Activated CD8-positive, alpha-beta memory T cell treated with anti-CD3 and anti-CD28 coated beads, Interleukin-2, amount 10 ng/mL, durations not matched to agents 7 days and 5 days (primary cell): ENCODE measurements at regions not wholly inside any gene's neighbourhood (a gene's known extent, or its start where the extent isn't known, plus 50 kb on each side); places are given as distances from the start of the nearest gene placed in this dataset.

ENCODE experiments used
- ATAC-seq: fragments of 150-1000 bp; cut with Tn5 transposase; one replicate; pipeline ENCODE4 v1.10.0; 2021; ENCODE audit warnings: moderate library complexity
- CTCF ChIA-PET: fragments of 350-600 bp; sonication (Branson Sonifier 250); formaldehyde crosslinking; loops from one replicate; lab custom pipeline; 2021; ENCODE audit warnings: antibody characterized with exemption; lab: Charles Lee
- DNase-seq: peaks from one replicate; pipeline ENCODE4 v3.0.0-alpha.2; 2020
- H3K27ac Mint-ChIP-seq: one replicate; pipeline ENCODE4 v1.8.0; 2021; ENCODE audit warnings: mild to moderate bottlenecking, mixed read lengths
- H3K27me3 Mint-ChIP-seq: one replicate; pipeline ENCODE4 v1.8.0; 2021; ENCODE audit warnings: mixed read lengths
- H3K36me3 Mint-ChIP-seq: one replicate; pipeline ENCODE4 v1.8.0; 2021; ENCODE audit warnings: mild to moderate bottlenecking, mixed read lengths
- H3K4me1 Mint-ChIP-seq: one replicate; pipeline ENCODE4 v1.8.0; 2021; ENCODE audit warnings: mixed read lengths
- H3K4me3 Mint-ChIP-seq: one replicate; pipeline ENCODE4 v1.8.0; 2021; ENCODE audit warnings: mild to moderate bottlenecking, moderate library complexity, mixed read lengths
- H3K9me3 Mint-ChIP-seq: one replicate; pipeline ENCODE4 v1.8.0; 2022; ENCODE audit warnings: low read depth, mixed read lengths

DNA sequence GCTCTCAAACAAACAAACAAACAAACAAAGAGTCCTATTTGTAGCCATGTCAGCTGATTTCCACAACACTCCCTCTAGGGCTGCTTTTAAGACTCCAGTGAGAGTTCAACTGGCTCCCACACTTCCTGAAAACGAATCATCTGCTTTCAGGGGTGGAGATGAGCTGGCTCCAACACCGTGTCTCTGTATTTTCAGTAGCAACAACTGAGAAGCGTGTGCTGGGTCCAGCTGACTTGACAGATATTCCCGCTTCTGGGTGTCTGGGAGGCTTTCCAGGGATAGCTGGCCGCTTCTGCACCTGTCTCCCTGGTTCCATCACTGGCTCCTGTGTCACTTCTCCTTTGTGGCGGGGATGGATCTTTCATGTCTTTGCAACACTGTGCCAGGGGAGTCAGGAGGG, 272.5 kb upstream of the SOX4 start:
- H3K27ac Mint-ChIP-seq: no peak overlapping the region
- no peaks in the 10 kb centered on the region for H3K4me1 Mint-ChIP-seq
- no peaks in the 10 kb centered on the region for H3K36me3 Mint-ChIP-seq
- no peak overlapping the region for H3K4me3 Mint-ChIP-seq
- peaks cover 5% of the 10 kb centered on the region for H3K9me3 Mint-ChIP-seq
- CTCF ChIA-PET: no interaction called here
- H3K27me3 Mint-ChIP-seq: peaks cover 2% of the 10 kb centered on the region
- DNase-seq (no peak), ATAC-seq (no peak)

GRCh38 chr6:21321531-21321930, 272.0 kb upstream of the SOX4 start:
- Mint-ChIP-seq H3K27me3 (peaks cover 2% of the 10 kb centered on the region), H3K4me3 (no peak overlapping the region), H3K4me1 (no peaks in the 10 kb centered on the region), H3K9me3 (peaks cover 5% of the 10 kb centered on the region), H3K27ac (no peak overlapping the region), H3K36me3 (no peaks in the 10 kb centered on the region)
- ATAC-seq: no peak
- CTCF ChIA-PET: no interaction called here
- DNase-seq: no peak

DNA sequence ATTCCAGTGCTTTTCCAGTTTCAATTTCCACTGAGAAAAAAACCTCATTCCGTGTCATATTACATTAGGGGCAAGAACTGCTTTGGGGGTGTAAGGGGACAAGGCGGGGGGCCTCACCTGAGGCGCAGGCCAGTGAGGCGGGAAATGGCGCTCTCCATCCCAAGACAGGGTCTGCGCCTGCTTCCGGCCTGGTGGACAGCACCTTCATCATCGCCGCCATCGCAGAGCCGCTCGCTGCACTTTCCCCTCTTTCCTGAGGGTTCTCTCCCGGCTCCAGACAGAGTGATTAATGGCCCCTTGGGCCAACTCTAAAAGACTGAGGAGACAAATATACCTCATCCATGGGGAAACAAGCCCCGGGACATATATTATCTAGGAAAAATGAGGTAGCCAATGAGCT, 270.0 kb upstream of the SOX4 start:
- Mint-ChIP-seq H3K36me3 (no peaks in the 10 kb centered on the region), H3K9me3 (peaks cover 5% of the 10 kb centered on the region), H3K27me3 (no peaks in the 10 kb centered on the region), H3K27ac (no peak overlapping the region), H3K4me3 (no peak overlapping the region), H3K4me1 (no peaks in the 10 kb centered on the region)
- DNase-seq (no peak), ATAC-seq (no peak)
- CTCF ChIA-PET: no interaction called here

- H3K9me3 Mint-ChIP-seq: no peaks in the 10 kb centered on the region
- no peak overlapping the region for H3K4me3 Mint-ChIP-seq
- no peaks in the 10 kb centered on the region for H3K36me3 Mint-ChIP-seq
- no peak for DNase-seq
- no peak for ATAC-seq
- H3K4me1 Mint-ChIP-seq: no peaks in the 10 kb centered on the region
- peaks cover 7% of the 10 kb centered on the region for H3K27me3 Mint-ChIP-seq
- no peak overlapping the region for H3K27ac Mint-ChIP-seq
- CTCF ChIA-PET: no interaction called here
Measured at GRCh38 chr6:21325201-21325856, 268.2 kb upstream of the SOX4 start.

GRCh38 chr6:21327326-21328112, 266.0 kb upstream of the SOX4 start:
- DNase-seq: no peak
- Mint-ChIP-seq H3K4me1 (no peaks in the 10 kb centered on the region), H3K9me3 (no peaks in the 10 kb centered on the region), H3K27ac (no peak overlapping the region), H3K4me3 (no peak overlapping the region), H3K27me3 (peaks cover 7% of the 10 kb centered on the region), H3K36me3 (no peaks in the 10 kb centered on the region)
- CTCF ChIA-PET: no interaction called here
- no peak for ATAC-seq

DNA sequence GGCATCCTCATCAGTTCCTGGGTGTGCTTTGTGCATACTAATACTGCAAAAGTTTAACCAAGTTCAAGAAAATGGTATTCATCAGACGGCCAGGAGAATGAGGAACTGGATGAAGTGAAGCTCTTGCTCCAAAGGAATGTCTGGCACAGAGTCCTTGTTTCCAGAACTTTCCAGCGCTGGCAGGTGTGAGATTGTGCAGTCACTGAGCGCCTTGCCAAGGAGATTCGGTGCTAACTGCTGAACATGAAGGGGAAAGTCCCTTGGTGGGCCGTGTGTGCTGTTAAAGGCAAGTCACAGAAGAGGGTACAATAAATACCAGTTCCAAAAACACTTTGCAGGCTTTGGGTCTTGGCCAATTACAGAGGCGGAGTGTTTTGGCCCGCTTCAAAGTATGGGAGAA, 262.3 kb upstream of the SOX4 start:
- H3K4me3 Mint-ChIP-seq: no peak overlapping the region
- H3K36me3 Mint-ChIP-seq: no peaks in the 10 kb centered on the region
- no peaks in the 10 kb centered on the region for H3K9me3 Mint-ChIP-seq
- no peak overlapping the region for H3K27ac Mint-ChIP-seq
- DNase-seq: no peak
- peaks cover 10% of the 10 kb centered on the region for H3K27me3 Mint-ChIP-seq
- ATAC-seq: no peak
- CTCF ChIA-PET: no interaction called here
- no peaks in the 10 kb centered on the region for H3K4me1 Mint-ChIP-seq

GRCh38 chr6:21332077-21332476, 261.5 kb upstream of the SOX4 start:
- DNase-seq: no peak
- Mint-ChIP-seq H3K4me3 (no peak overlapping the region), H3K27ac (no peak overlapping the region), H3K9me3 (no peaks in the 10 kb centered on the region), H3K36me3 (no peaks in the 10 kb centered on the region), H3K27me3 (peaks cover 10% of the 10 kb centered on the region), H3K4me1 (no peaks in the 10 kb centered on the region)
- ATAC-seq: no peak
- CTCF ChIA-PET: no interaction called here

DNA sequence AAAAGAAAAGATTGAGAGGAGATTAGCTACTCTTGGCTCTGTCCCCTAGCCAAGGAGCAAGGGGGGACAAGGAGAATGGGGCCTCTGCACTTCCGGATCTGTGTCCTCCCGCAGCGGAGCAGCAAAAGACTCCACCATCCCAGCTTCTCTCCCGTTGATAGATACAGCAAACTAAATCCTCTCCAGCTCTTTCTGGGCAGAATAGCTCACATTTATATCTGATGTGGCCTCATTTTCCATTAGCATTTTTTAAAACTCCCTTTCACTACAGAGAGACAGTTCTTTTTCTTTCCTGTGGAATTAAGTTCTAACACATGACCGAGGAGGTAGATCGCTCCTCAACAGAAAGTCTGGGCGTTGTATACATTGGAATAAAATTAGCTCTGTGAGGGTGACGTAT, 260.9 kb upstream of the SOX4 start:
- H3K27ac Mint-ChIP-seq: no peak overlapping the region
- ATAC-seq: no peak
- CTCF ChIA-PET: no interaction called here
- H3K4me1 Mint-ChIP-seq: no peaks in the 10 kb centered on the region
- no peak for DNase-seq
- H3K27me3 Mint-ChIP-seq: peaks cover 10% of the 10 kb centered on the region
- no peak overlapping the region for H3K4me3 Mint-ChIP-seq
- H3K9me3 Mint-ChIP-seq: no peaks in the 10 kb centered on the region
- H3K36me3 Mint-ChIP-seq: no peaks in the 10 kb centered on the region

GRCh38 chr6:21333715-21334114, 259.8 kb upstream of the SOX4 start:
- CTCF ChIA-PET: no interaction called here
- no peak for DNase-seq
- H3K9me3 Mint-ChIP-seq: no peaks in the 10 kb centered on the region
- no peak for ATAC-seq
- no peak overlapping the region for H3K27ac Mint-ChIP-seq
- H3K4me3 Mint-ChIP-seq: no peak overlapping the region
- peaks cover 10% of the 10 kb centered on the region for H3K27me3 Mint-ChIP-seq
- H3K4me1 Mint-ChIP-seq: no peaks in the 10 kb centered on the region
- no peaks in the 10 kb centered on the region for H3K36me3 Mint-ChIP-seq

DNA sequence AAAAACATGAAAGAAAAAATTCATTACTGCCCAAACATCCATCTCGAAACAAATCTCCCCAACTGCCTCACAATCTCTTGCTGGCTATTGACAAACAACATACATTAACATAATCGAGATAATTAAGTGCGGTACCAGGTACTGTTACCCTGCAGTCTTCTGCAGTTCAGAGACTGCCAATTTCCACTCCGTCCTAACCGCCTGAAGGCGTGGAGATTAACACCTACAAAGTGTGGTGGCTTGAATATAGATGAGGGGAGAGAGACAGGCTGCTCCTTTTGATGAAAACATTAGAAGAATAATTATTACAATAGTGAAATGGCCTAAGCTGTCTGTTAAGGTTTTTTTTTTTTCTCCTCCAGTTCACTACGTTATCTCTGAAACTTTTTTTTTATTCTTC, 258.9 kb upstream of the SOX4 start:
- DNase-seq (no peak), ATAC-seq (no peak)
- no peaks in the 10 kb centered on the region for H3K36me3 Mint-ChIP-seq
- H3K27me3 Mint-ChIP-seq: peaks cover 3% of the 10 kb centered on the region
- no peaks in the 10 kb centered on the region for H3K9me3 Mint-ChIP-seq
- CTCF ChIA-PET: no interaction called here
- no peak overlapping the region for H3K4me3 Mint-ChIP-seq
- H3K27ac Mint-ChIP-seq: no peak overlapping the region
- H3K4me1 Mint-ChIP-seq: no peaks in the 10 kb centered on the region

GRCh38 chr6:21335591-21335990, 258.0 kb upstream of the SOX4 start:
- H3K9me3 Mint-ChIP-seq: no peaks in the 10 kb centered on the region
- no peak for DNase-seq
- ATAC-seq: no peak
- no peak overlapping the region for H3K4me3 Mint-ChIP-seq
- H3K36me3 Mint-ChIP-seq: no peaks in the 10 kb centered on the region
- no peaks in the 10 kb centered on the region for H3K4me1 Mint-ChIP-seq
- no peak overlapping the region for H3K27ac Mint-ChIP-seq
- H3K27me3 Mint-ChIP-seq: peaks cover 3% of the 10 kb centered on the region
- CTCF ChIA-PET: no interaction called here

DNA sequence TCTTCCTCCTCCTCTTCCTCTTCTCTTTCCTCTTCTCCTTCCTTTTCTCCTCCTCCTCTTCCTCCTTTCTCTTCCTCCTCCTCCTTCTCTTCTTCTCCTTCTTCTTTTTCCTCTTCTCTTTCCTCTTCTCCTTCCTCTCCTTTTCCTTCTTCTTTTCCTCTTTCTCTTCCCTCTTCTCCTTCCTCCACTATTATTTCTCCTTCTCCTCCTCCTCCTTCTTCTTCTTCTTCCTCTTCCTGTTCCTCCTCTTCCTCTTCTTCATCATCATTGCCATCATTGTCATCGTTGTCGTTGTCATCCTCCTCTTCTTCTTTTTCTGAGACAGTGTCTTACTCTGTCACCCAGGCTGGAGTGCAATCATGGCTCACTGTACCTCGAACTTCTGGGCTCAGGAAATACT, 256.3 kb upstream of the SOX4 start:
- Mint-ChIP-seq H3K27me3 (peaks cover 3% of the 10 kb centered on the region), H3K9me3 (no peaks in the 10 kb centered on the region), H3K36me3 (no peaks in the 10 kb centered on the region), H3K4me1 (no peaks in the 10 kb centered on the region), H3K4me3 (no peak overlapping the region), H3K27ac (no peak overlapping the region)
- DNase-seq: no peak
- ATAC-seq: no peak
- CTCF ChIA-PET: no interaction called here

- H3K4me3 Mint-ChIP-seq: no peak overlapping the region
- CTCF ChIA-PET: no interaction called here
- no peaks in the 10 kb centered on the region for H3K9me3 Mint-ChIP-seq
- no peaks in the 10 kb centered on the region for H3K36me3 Mint-ChIP-seq
- DNase-seq: no peak
- ATAC-seq: no peak
- H3K4me1 Mint-ChIP-seq: no peaks in the 10 kb centered on the region
- no peak overlapping the region for H3K27ac Mint-ChIP-seq
- H3K27me3 Mint-ChIP-seq: peaks cover 10% of the 10 kb centered on the region
Measured at GRCh38 chr6:21340573-21340972, 253.0 kb upstream of the SOX4 start.

GRCh38 chr6:21341910-21342309, 251.6 kb upstream of the SOX4 start:
- H3K36me3 Mint-ChIP-seq: no peaks in the 10 kb centered on the region
- H3K27ac Mint-ChIP-seq: no peak overlapping the region
- H3K4me3 Mint-ChIP-seq: no peak overlapping the region
- DNase-seq (no peak), ATAC-seq (no peak)
- peaks cover 10% of the 10 kb centered on the region for H3K27me3 Mint-ChIP-seq
- H3K9me3 Mint-ChIP-seq: no peaks in the 10 kb centered on the region
- CTCF ChIA-PET: no interaction called here
- H3K4me1 Mint-ChIP-seq: no peaks in the 10 kb centered on the region
